GM18508 (cell line): ENCODE measurements at regions not wholly inside any gene's neighbourhood (a gene's known extent, or its start where the extent isn't known, plus 50 kb on each side); places are given as distances from the start of the nearest gene placed in this dataset.

Experiments used
- ATAC-seq: cut with Tn5 transposase; IDR thresholded peaks from one replicate; pipeline ENCODE4 v1.9.1; 2021; ENCODE audit warnings: moderate number of reproducible peaks; ENCODE audit not compliant: insufficient read depth, unreplicated experiment

- no peak for ATAC-seq
Observed at GRCh38 chr7:84638339-84638697, 443.7 kb upstream of the SEMA3A start.

GRCh38 chr7:84637568-84638338 is 443.2 kb upstream of the SEMA3A start:
- no peak for ATAC-seq

- no peak for ATAC-seq
Observed at GRCh38 chr7:84631913-84632312, 437.3 kb upstream of the SEMA3A start.

- no peak for ATAC-seq
Observed at GRCh38 chr7:84629640-84630318, 435.2 kb upstream of the SEMA3A start.

GRCh38 chr7:84629216-84629615 is 434.6 kb upstream of the SEMA3A start:
- ATAC-seq, result no peak

- ATAC-seq, result no peak
Observed at GRCh38 chr7:84627250-84627649, 432.7 kb upstream of the SEMA3A start.

- ATAC-seq, result no peak
Observed at GRCh38 chr7:84624927-84625326, 430.3 kb upstream of the SEMA3A start.

GRCh38 chr7:84624527-84624926 is 429.9 kb upstream of the SEMA3A start:
- ATAC-seq, result no peak

- ATAC-seq, result no peak
Observed at GRCh38 chr7:84617265-84618030, 422.9 kb upstream of the SEMA3A start.

GRCh38 chr7:84614821-84615501 is 420.4 kb upstream of the SEMA3A start:
- ATAC-seq, result no peak

GRCh38 chr7:84612981-84613681 is 418.5 kb upstream of the SEMA3A start:
- ATAC-seq, result no peak

- ATAC-seq, result no peak
Observed at GRCh38 chr7:84611391-84611790, 416.8 kb upstream of the SEMA3A start.

- no peak for ATAC-seq
Observed at GRCh38 chr7:84610390-84610789, 415.8 kb upstream of the SEMA3A start.

GRCh38 chr7:84605301-84605700 is 410.7 kb upstream of the SEMA3A start:
- ATAC-seq, result no peak

GRCh38 chr7:84603545-84603944 is 409.0 kb upstream of the SEMA3A start:
- no peak for ATAC-seq

- ATAC-seq, result no peak
Observed at GRCh38 chr7:84595026-84595425, 400.4 kb upstream of the SEMA3A start.

GRCh38 chr7:84591897-84592296 is 397.3 kb upstream of the SEMA3A start:
- no peak for ATAC-seq

GRCh38 chr7:84589012-84589411 is 394.4 kb upstream of the SEMA3A start:
- ATAC-seq, result no peak

- no peak for ATAC-seq
Observed at GRCh38 chr7:84583331-84583730, 388.7 kb upstream of the SEMA3A start.

GRCh38 chr7:84582747-84583146 is 388.2 kb upstream of the SEMA3A start:
- no peak for ATAC-seq
